ENCODE measurements at regions not wholly inside any gene's neighbourhood (a gene's known extent, or its start where the extent isn't known, plus 50 kb on each side); places are given as distances from the start of the nearest gene placed in this dataset.

GRCh38 chr14:105859717-105860614, 333.6 kb downstream of the TMEM121 start:
- no peaks in the 10 kb centered on the region for H3K27me3 ChIP-seq
- H3K9me3 ChIP-seq = no peaks in the 10 kb centered on the region
- DNase-seq = no peak
- no peaks in the 10 kb centered on the region for H3K36me3 ChIP-seq
- no peak overlapping the region for H3K4me3 ChIP-seq

GRCh38 chr14:105860615-105861580, 334.5 kb downstream of the TMEM121 start:
- Histone ChIP-seq H3K9me3 (no peaks in the 10 kb centered on the region), H3K4me3 (no peak overlapping the region), H3K36me3 (no peaks in the 10 kb centered on the region), H3K27me3 (no peaks in the 10 kb centered on the region)
- no peak for DNase-seq

- H3K36me3 ChIP-seq = no peaks in the 10 kb centered on the region
- H3K9me3 ChIP-seq = no peaks in the 10 kb centered on the region
- no peak for DNase-seq
- H3K27me3 ChIP-seq = no peaks in the 10 kb centered on the region
- H3K4me3 ChIP-seq = no peak overlapping the region
Observed at GRCh38 chr14:105861985-105862465, 335.6 kb downstream of the TMEM121 start.

- Histone ChIP-seq H3K9me3 (no peaks in the 10 kb centered on the region), H3K4me3 (no peak overlapping the region), H3K36me3 (no peaks in the 10 kb centered on the region), H3K27me3 (no peaks in the 10 kb centered on the region)
- DNase-seq = no peak
Observed at GRCh38 chr14:105862581-105863239, 336.3 kb downstream of the TMEM121 start.

GRCh38 chr14:105863296-105864108, 337.1 kb downstream of the TMEM121 start:
- Histone ChIP-seq H3K4me3 (no peak overlapping the region), H3K36me3 (no peaks in the 10 kb centered on the region), H3K9me3 (no peaks in the 10 kb centered on the region), H3K27me3 (no peaks in the 10 kb centered on the region)
- DNase-seq = no peak

GRCh38 chr14:105864116-105864515, 337.7 kb downstream of the TMEM121 start:
- Histone ChIP-seq H3K36me3 (no peaks in the 10 kb centered on the region), H3K9me3 (no peaks in the 10 kb centered on the region), H3K27me3 (no peaks in the 10 kb centered on the region), H3K4me3 (no peak overlapping the region)
- no peak for DNase-seq

- Histone ChIP-seq H3K9me3 (no peaks in the 10 kb centered on the region), H3K27me3 (no peaks in the 10 kb centered on the region), H3K4me3 (no peak overlapping the region), H3K36me3 (no peaks in the 10 kb centered on the region)
- no peak for DNase-seq
Observed at GRCh38 chr14:105864651-105865265, 338.4 kb downstream of the TMEM121 start.

- Histone ChIP-seq H3K27me3 (no peaks in the 10 kb centered on the region), H3K4me3 (no peak overlapping the region), H3K9me3 (no peaks in the 10 kb centered on the region), H3K36me3 (no peaks in the 10 kb centered on the region)
- no peak for DNase-seq
Observed at GRCh38 chr14:105865266-105865903, 339.0 kb downstream of the TMEM121 start.

GRCh38 chr14:105865904-105866840, 339.8 kb downstream of the TMEM121 start:
- no peak overlapping the region for H3K4me3 ChIP-seq
- H3K9me3 ChIP-seq = no peaks in the 10 kb centered on the region
- no peaks in the 10 kb centered on the region for H3K27me3 ChIP-seq
- H3K36me3 ChIP-seq = no peaks in the 10 kb centered on the region
- DNase-seq = no peak

- no peak for DNase-seq
- no peaks in the 10 kb centered on the region for H3K9me3 ChIP-seq
- no peaks in the 10 kb centered on the region for H3K27me3 ChIP-seq
- H3K36me3 ChIP-seq = no peaks in the 10 kb centered on the region
- H3K4me3 ChIP-seq = no peak overlapping the region
Observed at GRCh38 chr14:105866841-105867321, 340.5 kb downstream of the TMEM121 start.

GRCh38 chr14:105867961-105868599, 341.7 kb downstream of the TMEM121 start:
- Histone ChIP-seq H3K27me3 (peaks cover under 1% of the 10 kb centered on the region; the same call in 1 of the 2 replicates), H3K4me3 (no peak overlapping the region), H3K36me3 (no peaks in the 10 kb centered on the region), H3K9me3 (no peaks in the 10 kb centered on the region)
- no peak for DNase-seq

GRCh38 chr14:105871590-105871989, 345.2 kb downstream of the TMEM121 start:
- no peaks in the 10 kb centered on the region for H3K36me3 ChIP-seq
- peaks cover 2% of the 10 kb centered on the region for H3K27me3 ChIP-seq
- H3K4me3 ChIP-seq = no peak overlapping the region
- DNase-seq = no peak
- no peaks in the 10 kb centered on the region for H3K9me3 ChIP-seq

GRCh38 chr14:105873870-105874512, 347.6 kb downstream of the TMEM121 start:
- peaks cover 2% of the 10 kb centered on the region for H3K27me3 ChIP-seq
- DNase-seq = no peak

More at GRCh38 chr14:105873870-105874512, 347.6 kb downstream of the TMEM121 start:
- no peak overlapping the region for H3K4me3 ChIP-seq
- H3K9me3 ChIP-seq = no peaks in the 10 kb centered on the region
- no peaks in the 10 kb centered on the region for H3K36me3 ChIP-seq
